Ishikawa (cell line): ENCODE measurements at regions not wholly inside any gene's neighbourhood (a gene's known extent, or its start where the extent isn't known, plus 50 kb on each side); places are given as distances from the start of the nearest gene placed in this dataset.

ENCODE experiments used
- CEBPB ChIP-seq: IDR thresholded peaks from 2 replicates; pipeline ENCODE4 v1.6.1; 2012
- CREB1 ChIP-seq: IDR thresholded peaks from 2 replicates; pipeline ENCODE4 v1.6.1; 2012; ENCODE audit warnings: low read depth
- EGR1 ChIP-seq: IDR thresholded peaks from 2 replicates; pipeline ENCODE4 v1.6.1; 2012
- EP300 ChIP-seq: IDR thresholded peaks from 2 replicates; pipeline ENCODE4 v1.6.1; 2012; ENCODE audit warnings: borderline replicate concordance
- FOXM1 ChIP-seq: IDR thresholded peaks from 2 replicates; pipeline ENCODE4 v1.6.1; 2012; ENCODE audit warnings: low read depth, borderline replicate concordance
- NFIC ChIP-seq: IDR thresholded peaks from 2 replicates; pipeline ENCODE4 v1.6.1; 2012
- RAD21 ChIP-seq: IDR thresholded peaks from 2 replicates; pipeline ENCODE4 v1.6.1; 2012; ENCODE audit warnings: low read depth
- TAF1 ChIP-seq: IDR thresholded peaks from 2 replicates; pipeline ENCODE4 v1.6.1; 2012; ENCODE audit warnings: low read depth, mild to moderate bottlenecking
- TCF12 ChIP-seq: IDR thresholded peaks from 2 replicates; pipeline ENCODE4 v1.6.1; 2012; ENCODE audit warnings: low read depth
- TEAD4 ChIP-seq: IDR thresholded peaks from 2 replicates; pipeline ENCODE4 v1.6.1; 2012
- YY1 ChIP-seq: IDR thresholded peaks from 2 replicates; pipeline ENCODE4 v1.6.1; 2012; ENCODE audit warnings: low read depth
- ZBTB7A ChIP-seq: IDR thresholded peaks from 2 replicates; pipeline ENCODE4 v1.6.1; 2012; ENCODE audit warnings: low read depth
- TF ChIP-seq, protein P1 (sequence below): IDR thresholded peaks from 2 replicates; pipeline ENCODE4 v1.6.1; 2012
- TF ChIP-seq, protein P2 (sequence below): IDR thresholded peaks from 2 replicates; pipeline ENCODE4 v1.6.1; 2012
- TF ChIP-seq, protein P3 (sequence below): IDR thresholded peaks from 2 replicates; pipeline ENCODE4 v1.6.1; 2012; ENCODE audit warnings: low read depth, mild to moderate bottlenecking

DNA sequence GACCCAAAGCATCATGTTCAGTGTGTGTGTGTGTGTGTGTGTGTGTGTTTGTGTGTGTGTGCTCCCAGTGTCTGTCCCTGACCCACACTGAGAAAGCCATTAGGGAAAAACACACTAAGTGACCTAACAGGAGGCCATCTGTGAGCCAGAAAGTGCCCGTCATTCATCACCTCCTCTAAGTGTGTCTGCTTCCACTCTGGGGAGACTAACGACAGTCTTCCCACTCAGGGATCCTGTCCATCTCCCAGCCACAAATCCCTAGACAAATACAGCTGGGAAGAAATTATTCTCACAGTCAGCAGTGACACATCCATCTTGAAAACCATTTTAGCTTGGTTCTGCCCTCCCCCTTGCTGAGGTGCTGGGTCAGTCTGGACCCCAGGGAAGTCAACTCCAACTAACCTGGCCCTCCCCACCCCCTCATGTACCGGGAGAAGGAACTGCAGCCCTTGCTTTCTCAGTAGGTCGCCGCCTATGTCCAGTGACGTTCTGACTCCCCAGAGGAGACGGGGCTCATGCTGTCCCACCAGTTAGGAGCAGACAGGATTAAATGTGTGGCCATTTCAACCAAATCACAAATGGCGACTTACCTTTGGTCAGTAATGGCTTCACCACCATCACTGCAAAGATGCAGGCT, 296.5 kb upstream of the ZNF32 start:
- TF ChIP-seq TCF12 (no peak), TAF1 (no peak), CEBPB (no peak), RAD21 (no peak), CREB1 (no peak), ZBTB7A (no peak), TEAD4 (no peak)

DNA sequence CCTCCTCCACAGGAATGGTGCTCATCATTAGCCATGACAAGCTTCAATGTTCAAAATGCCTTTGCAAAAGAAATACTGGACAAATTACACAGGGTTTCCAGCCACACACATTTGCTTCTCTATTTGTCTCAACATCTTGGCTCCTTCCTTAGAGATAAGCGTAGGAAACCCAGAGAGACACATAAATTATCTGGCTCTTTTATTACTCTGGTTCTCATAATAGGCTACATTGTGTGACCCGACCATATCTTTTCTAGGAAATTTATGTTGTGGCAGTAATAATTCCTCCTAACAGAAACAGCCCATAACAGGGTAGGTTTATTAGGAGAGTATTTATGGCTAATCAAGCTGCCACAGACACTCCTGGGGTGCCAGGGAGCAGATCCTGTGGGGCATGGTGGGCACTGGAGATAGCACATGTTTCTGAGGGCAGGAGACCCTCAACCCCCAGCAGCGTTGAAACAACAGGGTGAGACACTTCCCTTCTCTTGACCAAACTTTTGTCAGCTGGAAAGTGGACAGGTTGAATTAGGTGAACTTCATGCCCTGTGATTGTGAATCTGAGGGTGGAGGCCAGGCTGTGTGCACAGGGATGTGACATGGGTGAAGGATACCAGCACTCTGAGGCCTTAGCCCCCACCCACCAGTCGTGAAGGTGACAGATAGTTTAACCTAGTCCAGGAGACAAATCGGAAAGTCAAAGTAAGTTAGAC, 295.9 kb upstream of the ZNF32 start:
- TF ChIP-seq FOXM1 (no peak), EP300 (no peak), TCF12 (no peak), EGR1 (no peak), ZBTB7A (no peak)
- TF ChIP-seq, protein P1, sequence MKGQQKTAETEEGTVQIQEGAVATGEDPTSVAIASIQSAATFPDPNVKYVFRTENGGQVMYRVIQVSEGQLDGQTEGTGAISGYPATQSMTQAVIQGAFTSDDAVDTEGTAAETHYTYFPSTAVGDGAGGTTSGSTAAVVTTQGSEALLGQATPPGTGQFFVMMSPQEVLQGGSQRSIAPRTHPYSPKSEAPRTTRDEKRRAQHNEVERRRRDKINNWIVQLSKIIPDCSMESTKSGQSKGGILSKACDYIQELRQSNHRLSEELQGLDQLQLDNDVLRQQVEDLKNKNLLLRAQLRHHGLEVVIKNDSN, result no peak

DNA sequence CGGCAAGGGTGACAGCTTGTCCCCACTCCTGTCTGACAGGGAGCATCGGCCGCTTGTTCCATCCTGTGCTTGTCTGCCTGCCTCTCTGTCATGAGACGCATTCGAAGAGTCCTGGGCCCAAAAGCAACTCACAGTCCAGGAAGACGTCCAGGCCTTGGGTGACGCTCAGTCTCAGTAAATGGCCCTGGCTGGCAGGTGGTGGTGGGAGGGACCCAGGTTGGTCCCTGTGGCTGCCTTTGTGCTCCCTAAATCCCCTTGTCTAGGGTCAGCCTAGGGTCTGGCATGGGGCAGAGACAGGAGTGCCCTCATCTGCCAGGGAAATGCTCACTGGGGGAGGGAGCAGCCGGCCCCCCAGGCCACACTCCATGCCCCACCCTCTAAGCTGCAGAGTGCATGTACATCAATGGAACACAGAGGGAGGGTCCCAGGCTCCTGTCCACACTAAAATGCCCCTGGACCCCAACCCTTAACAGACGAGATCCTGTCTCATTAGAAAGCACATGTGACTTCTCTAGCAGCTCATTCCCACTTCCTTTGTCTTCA, 295.2 kb upstream of the ZNF32 start:
- TF ChIP-seq RAD21, result no peak
- TF ChIP-seq EP300, result no peak
- TF ChIP-seq CEBPB, result no peak
- no peak for TF ChIP-seq ZBTB7A
- no peak for TF ChIP-seq YY1
- TF ChIP-seq, protein P2, sequence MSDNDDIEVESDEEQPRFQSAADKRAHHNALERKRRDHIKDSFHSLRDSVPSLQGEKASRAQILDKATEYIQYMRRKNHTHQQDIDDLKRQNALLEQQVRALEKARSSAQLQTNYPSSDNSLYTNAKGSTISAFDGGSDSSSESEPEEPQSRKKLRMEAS, result no peak
- no peak for TF ChIP-seq FOXM1
- TF ChIP-seq, protein P1, result no peak
- no peak for TF ChIP-seq EGR1
- TF ChIP-seq TAF1, result no peak
- TF ChIP-seq TCF12, result no peak
- no peak for TF ChIP-seq CREB1
- no peak for TF ChIP-seq TEAD4
- no peak for TF ChIP-seq NFIC

DNA sequence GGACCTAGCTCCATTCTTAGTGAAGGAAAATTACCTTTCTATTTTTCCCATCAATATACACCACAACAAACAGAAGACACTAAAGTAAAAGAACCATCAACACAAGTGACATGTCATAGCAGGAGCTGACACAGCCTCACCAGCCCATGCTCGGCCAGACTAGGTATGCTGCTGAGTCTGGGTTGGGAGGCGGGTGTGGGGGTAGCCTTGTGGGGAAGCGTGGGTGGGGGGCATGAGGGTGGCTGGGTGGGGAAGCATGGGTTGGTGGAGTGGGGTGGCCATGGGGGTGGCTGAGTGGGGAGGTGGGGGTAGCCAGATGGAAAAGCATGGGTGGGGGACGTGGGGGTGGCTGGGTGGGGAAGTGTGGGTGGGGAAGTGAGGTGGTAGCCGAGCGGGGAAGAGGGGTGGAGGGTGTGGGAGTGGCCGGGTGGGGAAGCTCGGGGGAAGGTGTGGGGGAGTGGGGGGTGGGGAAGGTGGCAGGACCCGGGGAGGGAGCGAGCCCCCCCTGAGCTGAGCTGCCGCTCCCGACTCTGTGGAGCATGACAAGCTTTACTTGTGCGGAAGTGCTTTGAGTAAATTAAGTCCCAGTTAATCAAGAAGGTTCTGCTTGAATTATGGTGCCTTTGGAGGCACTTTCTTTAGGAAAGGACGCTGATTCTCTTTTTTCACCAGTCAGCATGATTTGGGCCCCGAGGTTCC, 294.6 kb upstream of the ZNF32 start:
- TF ChIP-seq NFIC (no peak), FOXM1 (no peak), EP300 (no peak), RAD21 (no peak), YY1 (no peak), CREB1 (no peak), EGR1 (no peak), TCF12 (no peak), TAF1 (no peak), TEAD4 (no peak)
- TF ChIP-seq, protein P2, result no peak
- TF ChIP-seq, protein P3, sequence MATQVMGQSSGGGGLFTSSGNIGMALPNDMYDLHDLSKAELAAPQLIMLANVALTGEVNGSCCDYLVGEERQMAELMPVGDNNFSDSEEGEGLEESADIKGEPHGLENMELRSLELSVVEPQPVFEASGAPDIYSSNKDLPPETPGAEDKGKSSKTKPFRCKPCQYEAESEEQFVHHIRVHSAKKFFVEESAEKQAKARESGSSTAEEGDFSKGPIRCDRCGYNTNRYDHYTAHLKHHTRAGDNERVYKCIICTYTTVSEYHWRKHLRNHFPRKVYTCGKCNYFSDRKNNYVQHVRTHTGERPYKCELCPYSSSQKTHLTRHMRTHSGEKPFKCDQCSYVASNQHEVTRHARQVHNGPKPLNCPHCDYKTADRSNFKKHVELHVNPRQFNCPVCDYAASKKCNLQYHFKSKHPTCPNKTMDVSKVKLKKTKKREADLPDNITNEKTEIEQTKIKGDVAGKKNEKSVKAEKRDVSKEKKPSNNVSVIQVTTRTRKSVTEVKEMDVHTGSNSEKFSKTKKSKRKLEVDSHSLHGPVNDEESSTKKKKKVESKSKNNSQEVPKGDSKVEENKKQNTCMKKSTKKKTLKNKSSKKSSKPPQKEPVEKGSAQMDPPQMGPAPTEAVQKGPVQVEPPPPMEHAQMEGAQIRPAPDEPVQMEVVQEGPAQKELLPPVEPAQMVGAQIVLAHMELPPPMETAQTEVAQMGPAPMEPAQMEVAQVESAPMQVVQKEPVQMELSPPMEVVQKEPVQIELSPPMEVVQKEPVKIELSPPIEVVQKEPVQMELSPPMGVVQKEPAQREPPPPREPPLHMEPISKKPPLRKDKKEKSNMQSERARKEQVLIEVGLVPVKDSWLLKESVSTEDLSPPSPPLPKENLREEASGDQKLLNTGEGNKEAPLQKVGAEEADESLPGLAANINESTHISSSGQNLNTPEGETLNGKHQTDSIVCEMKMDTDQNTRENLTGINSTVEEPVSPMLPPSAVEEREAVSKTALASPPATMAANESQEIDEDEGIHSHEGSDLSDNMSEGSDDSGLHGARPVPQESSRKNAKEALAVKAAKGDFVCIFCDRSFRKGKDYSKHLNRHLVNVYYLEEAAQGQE, result no peak

DNA sequence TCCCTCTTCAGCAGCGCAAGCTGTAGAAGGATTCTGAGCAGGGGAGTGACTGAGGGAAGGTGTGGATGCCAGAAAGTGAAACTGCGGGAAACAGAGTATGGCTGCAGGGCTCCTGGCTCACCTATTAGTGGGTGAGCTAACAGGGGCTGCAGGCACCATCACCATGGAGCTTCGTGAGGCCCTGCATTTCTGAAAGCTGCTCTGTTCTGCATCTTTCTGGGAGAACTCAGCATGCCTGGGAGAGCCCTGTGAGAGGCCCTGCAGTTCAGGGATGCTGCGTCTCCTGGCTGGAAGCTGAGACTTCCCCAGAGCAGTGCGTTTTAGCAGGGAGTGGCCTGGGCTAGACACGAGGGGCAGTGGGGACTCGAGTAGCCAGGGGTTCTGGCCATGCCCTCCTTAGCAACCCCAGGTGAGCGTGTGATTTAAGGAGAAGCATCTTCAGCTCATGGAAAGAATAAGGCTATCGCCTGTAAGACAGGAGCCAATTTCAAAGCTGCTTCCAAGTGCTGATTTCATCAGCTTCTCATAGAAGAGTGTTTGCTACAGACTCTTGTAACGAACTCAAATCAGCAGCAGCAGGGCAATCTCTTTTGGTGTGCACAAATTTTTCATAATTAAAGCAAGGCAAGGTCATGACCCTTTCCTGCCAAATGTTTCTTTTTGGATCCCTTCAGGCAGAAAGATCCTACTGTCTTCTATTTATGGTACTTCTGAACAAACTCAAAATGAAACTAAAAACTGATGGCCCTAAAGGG, 293.6 kb upstream of the ZNF32 start:
- TF ChIP-seq CREB1 (no peak), TAF1 (no peak), ZBTB7A (no peak), EP300 (no peak), NFIC (no peak), YY1 (no peak), TCF12 (no peak), CEBPB (no peak), FOXM1 (no peak), TEAD4 (no peak)
- TF ChIP-seq, protein P3, result no peak
- TF ChIP-seq, protein P2, result no peak
- TF ChIP-seq, protein P1, result no peak
